Activated CD4-positive, alpha-beta T cell treated with anti-CD3 and anti-CD28 coated beads, Interleukin-2, amount 50 U/mL, for 4 hours (primary cell): ENCODE measurements at regions not wholly inside any gene's neighbourhood (a gene's known extent, or its start where the extent isn't known, plus 50 kb on each side); places are given as distances from the start of the nearest gene placed in this dataset.

Experiments used
- DNase-seq, 2 experiments: peaks; one replicate each; pipeline ENCODE4 v3.0.0-alpha.2; 2020

- no peak for DNase-seq
These were observed 237.6 kb downstream of the ZNF536 start for GRCh38 chr19:30609656-30610270.

- no peak for DNase-seq
These were observed 236.3 kb downstream of the ZNF536 start for GRCh38 chr19:30608471-30608870.
